Mesenteric fat pad (tissue), 1 donor: ENCODE measurements at regions not wholly inside any gene's neighbourhood (a gene's known extent, or its start where the extent isn't known, plus 50 kb on each side); places are given as distances from the start of the nearest gene placed in this dataset.
A peak's percentile ranks its signal among the peaks of the same experiment; 100 is the strongest.
"Not testable (repeated sequence)": the region's sequence is repeated elsewhere in the genome, so short reads cannot be mapped to it uniquely, and the experiment has no call there.

Experiments
- DNase-seq: peaks from one replicate; pipeline ENCODE4 v3.0.0-alpha.2; 2020; ENCODE audit warnings: low spot score
- donor health status: DM: yes; HTN: yes; CAD: no.

GRCh38 chr21:10427277-10427676, 94.1 kb upstream of the TPTE start:
- DNase-seq = not testable (repeated sequence)

DNA sequence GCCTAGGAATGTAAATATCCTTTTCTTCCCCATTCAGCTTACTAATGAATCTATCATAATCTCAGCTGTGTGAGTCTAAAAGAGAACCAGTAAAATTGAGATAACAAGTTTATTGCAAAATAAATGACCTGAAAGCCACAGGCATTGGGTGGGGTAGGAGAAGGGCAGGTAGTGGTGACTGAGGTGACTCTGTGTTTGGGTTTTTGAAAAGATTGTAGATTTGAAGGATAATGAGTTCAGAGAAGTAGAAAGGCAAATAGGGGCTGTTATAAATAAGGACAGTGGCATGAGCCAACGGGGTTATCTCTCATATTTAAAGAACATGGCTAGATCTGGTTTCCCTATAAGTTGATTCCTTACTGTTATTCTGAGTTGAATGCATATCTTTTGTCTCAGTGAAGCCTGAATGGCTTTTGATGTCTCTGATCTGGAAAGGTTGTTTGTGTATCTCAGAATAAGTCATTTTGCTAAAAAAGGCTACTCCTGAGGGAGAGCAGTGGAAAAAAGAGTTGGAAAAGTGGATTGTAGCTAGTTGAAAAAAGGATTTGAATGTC, 92.3 kb upstream of the TPTE start:
- DNase-seq = not testable (repeated sequence)

DNA sequence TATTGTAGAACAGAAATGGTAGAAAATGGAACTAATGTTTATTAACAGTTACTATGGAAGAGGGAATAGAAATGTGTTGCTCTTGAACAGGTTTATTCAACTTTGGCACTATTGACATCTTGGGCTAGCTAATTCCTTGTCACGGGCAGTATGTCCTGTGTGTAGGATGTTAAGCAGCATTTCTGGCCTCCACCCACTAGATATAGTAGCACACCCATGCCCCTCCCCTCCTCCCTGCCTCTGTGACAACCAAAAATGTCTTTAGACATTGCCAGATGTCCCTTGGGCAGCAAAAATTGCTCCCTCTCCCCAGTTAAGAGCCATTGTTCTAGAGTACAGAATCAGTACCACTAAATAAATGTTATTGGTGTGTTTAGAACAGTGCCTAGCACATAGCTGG, 91.4 kb upstream of the TPTE start:
- DNase-seq = no peak

DNA sequence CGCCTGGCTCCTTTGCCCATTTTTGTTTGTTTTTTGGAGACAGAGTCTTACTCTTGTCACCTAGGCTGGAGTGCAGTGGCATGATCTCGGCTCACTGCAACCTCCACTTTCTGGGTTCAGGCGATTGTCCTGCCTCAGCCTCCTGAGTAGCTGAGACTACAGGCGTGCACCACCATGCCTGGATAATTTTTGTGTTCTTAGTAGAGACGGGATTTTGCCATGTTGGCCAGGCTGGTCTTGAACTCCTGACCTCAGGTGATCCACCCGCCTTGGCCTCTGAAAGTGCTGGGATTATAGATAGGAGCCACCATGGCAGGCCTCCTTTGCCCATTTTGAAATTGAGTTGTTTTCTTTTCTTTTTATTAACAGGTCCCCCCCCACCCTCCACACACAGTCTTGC, 89.4 kb upstream of the TPTE start:
- DNase-seq = peak; percentile 94

- DNase-seq = not testable (repeated sequence)
Measured at GRCh38 chr21:10432456-10432855, 88.9 kb upstream of the TPTE start.

GRCh38 chr21:10437977-10438376, 83.4 kb upstream of the TPTE start:
- not testable (repeated sequence) for DNase-seq

- not testable (repeated sequence) for DNase-seq
Measured at GRCh38 chr21:10440639-10441038, 80.7 kb upstream of the TPTE start.

DNA sequence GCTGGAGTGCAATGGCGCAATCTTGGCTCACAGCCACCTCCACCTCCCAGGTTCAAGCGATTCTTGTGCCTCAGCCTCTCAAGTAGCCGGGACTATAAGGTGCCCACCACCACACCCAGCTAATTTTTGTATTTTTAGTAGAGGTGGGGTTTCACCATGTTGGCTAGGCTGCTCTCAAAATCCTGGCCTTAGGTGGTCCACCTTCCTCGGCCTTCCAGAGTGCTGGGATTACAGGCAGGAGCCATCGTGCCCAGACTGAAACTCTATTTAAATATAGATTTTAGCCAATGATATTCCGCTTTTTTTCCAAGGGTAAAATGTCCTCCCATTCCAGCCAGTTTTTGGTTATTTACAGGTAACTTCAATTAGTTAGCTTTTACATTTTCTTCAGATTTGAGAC, 79.4 kb upstream of the TPTE start:
- DNase-seq = not testable (repeated sequence)

- not testable (repeated sequence) for DNase-seq
Measured at GRCh38 chr21:10445685-10446084, 75.7 kb upstream of the TPTE start.

- not testable (repeated sequence) for DNase-seq
Measured at GRCh38 chr21:10449451-10449850, 71.9 kb upstream of the TPTE start.

GRCh38 chr21:10451274-10451673, 70.1 kb upstream of the TPTE start:
- DNase-seq = not testable (repeated sequence)

DNA sequence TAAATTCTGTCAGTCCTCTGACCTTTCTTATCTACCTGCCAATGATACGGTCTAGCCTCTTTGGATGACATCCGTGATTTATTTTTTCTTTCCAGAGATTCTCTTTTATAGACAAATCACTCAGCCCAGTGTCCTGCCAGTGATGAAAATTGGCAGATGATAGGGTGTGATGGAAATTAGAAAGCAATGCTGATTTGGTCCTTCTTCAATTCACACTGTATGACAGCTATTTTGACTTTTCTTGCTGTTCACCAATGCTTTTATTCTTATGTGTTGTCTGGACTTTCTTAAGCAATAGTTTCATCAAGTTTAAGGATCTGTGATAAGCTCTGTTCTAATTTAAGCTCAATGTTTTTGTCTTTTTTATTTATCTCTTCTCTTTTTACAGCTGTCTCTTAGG, 63.6 kb upstream of the TPTE start:
- DNase-seq = not testable (repeated sequence)

- DNase-seq = not testable (repeated sequence)
Measured at GRCh38 chr21:10460957-10461356, 60.4 kb upstream of the TPTE start.

DNA sequence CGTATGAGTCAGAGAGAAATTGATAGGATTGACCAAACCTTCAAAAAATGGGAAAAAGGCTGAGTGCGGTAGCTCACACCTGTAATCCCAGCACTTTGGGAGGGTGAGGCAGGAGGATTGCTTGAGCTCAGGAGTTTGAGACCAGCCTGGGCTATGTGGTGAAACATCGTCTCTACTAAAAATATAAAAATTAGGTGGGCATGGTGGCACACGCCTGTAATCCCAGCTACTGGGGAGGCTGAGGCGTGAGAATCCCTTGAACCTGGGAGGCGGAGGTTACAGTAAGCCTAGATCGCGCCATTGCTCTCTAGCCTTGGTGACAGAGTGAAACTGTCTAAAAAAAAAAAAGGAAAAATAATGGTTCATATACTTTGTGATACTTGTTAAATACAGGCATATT, 59.9 kb upstream of the TPTE start:
- DNase-seq = not testable (repeated sequence)

GRCh38 chr21:10463156-10463555, 58.2 kb upstream of the TPTE start:
- DNase-seq = no peak

DNA sequence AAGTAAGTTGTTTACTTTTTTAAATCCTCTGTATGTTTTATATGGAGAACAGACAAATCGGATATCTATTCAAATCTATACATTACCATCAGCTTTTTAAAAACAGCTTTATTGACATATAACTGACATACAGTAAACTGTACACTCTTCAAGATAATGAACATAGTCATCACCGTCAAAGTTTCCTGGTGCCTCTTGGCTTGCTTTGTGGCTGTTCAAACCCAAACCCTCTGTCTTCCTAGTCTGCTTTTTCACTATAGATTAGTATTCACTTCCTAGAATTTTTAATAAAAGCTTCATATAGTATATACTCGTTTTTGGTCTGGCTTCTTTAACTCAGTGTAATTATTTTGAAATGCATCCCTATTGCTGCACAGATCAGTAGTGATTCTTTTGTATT, 56.4 kb upstream of the TPTE start:
- DNase-seq = no peak

- DNase-seq = peak; percentile 95
Measured at GRCh38 chr21:10465524-10466110, 55.8 kb upstream of the TPTE start.

GRCh38 chr21:10466200-10466599, 55.2 kb upstream of the TPTE start:
- no peak for DNase-seq
